H9 (cell line): ENCODE measurements at regions not wholly inside any gene's neighbourhood (a gene's known extent, or its start where the extent isn't known, plus 50 kb on each side); places are given as distances from the start of the nearest gene placed in this dataset.

Source experiments
- DNase-seq: peaks from one replicate; pipeline ENCODE4 v3.0.0-alpha.2; 2017
- H2AFZ ChIP-seq: one replicate; pipeline ENCODE4 v1.6.1; 2013; ENCODE audit warnings: mild to moderate bottlenecking, low read length, control low read depth, moderate library complexity
- H2AK5ac ChIP-seq: 2 replicates; pipeline ENCODE4 v1.6.1; 2013; ENCODE audit warnings: low read length, control low read depth, mixed read lengths; ENCODE audit not compliant: insufficient read length
- H2BK120ac ChIP-seq: one replicate; pipeline ENCODE4 v1.6.1; 2013; ENCODE audit warnings: low read depth, mild to moderate bottlenecking, low read length, control low read depth, inconsistent platforms; ENCODE audit not compliant: poor library complexity, severe bottlenecking
- H2BK12ac ChIP-seq: 2 replicates; pipeline ENCODE4 v1.6.1; 2013; ENCODE audit warnings: low read length, control low read depth, mixed read lengths, low read depth; ENCODE audit not compliant: insufficient read length
- H2BK15ac ChIP-seq: 2 replicates; pipeline ENCODE4 v1.6.1; 2013; ENCODE audit warnings: low read depth, low read length, control low read depth
- H2BK20ac ChIP-seq: one replicate; pipeline ENCODE4 v1.6.1; 2013; ENCODE audit warnings: low read depth, mild to moderate bottlenecking, low read length, control low read depth, inconsistent platforms; ENCODE audit not compliant: poor library complexity, severe bottlenecking
- H2BK5ac ChIP-seq: 2 replicates; pipeline ENCODE4 v1.6.1; 2013; ENCODE audit warnings: low read length, control low read depth, mixed read lengths; ENCODE audit not compliant: insufficient read length
- H3K14ac ChIP-seq: 2 replicates; pipeline ENCODE4 v1.6.1; 2013; ENCODE audit warnings: low read length, control low read depth; ENCODE audit not compliant: insufficient read depth
- H3K18ac ChIP-seq: 2 replicates; pipeline ENCODE4 v1.6.1; 2013; ENCODE audit warnings: low read depth, mild to moderate bottlenecking, mixed read lengths, low read length, control low read depth; ENCODE audit not compliant: insufficient read length
- H3K23ac ChIP-seq: 2 replicates; pipeline ENCODE4 v1.6.1; 2013; ENCODE audit warnings: low read length, control low read depth, mixed read lengths, low read depth; ENCODE audit not compliant: insufficient read length
- H3K23me2 ChIP-seq: 2 replicates; pipeline ENCODE4 v1.6.1; 2013; ENCODE audit warnings: low read depth, mild to moderate bottlenecking, mixed read lengths, low read length, control low read depth; ENCODE audit not compliant: insufficient read length, poor library complexity, severe bottlenecking
- H3K27ac ChIP-seq: 2 replicates; pipeline ENCODE4 v1.5.1; 2013; ENCODE audit warnings: low read length, control low read depth, mixed read lengths, low read depth; ENCODE audit not compliant: insufficient read length
- H3K27me3 ChIP-seq: 2 replicates; pipeline ENCODE4 v1.6.1; 2013; ENCODE audit warnings: low read length, control low read depth, inconsistent platforms; ENCODE audit not compliant: insufficient read depth
- H3K4ac ChIP-seq: 2 replicates; pipeline ENCODE4 v1.6.1; 2013; ENCODE audit warnings: low read depth, mild to moderate bottlenecking, control low read depth, inconsistent platforms, low read length, moderate library complexity
- H3K4me1 ChIP-seq: 2 replicates; pipeline ENCODE4 v1.6.1; 2013; ENCODE audit warnings: low read length, control low read depth, inconsistent platforms; ENCODE audit not compliant: insufficient read depth
- H3K4me2 ChIP-seq: 2 replicates; pipeline ENCODE4 v1.6.1; 2013; ENCODE audit warnings: low read length, control low read depth, mixed read lengths; ENCODE audit not compliant: insufficient read length, insufficient read depth
- H3K56ac ChIP-seq: 2 replicates; pipeline ENCODE4 v1.6.1; 2013; ENCODE audit warnings: low read depth, mild to moderate bottlenecking, mixed read lengths, low read length, control low read depth; ENCODE audit not compliant: insufficient read length
- H3K79me1 ChIP-seq: 2 replicates; pipeline ENCODE4 v1.6.1; 2013; ENCODE audit warnings: low read depth, mild to moderate bottlenecking, moderate library complexity, low read length, control low read depth, inconsistent platforms; ENCODE audit not compliant: insufficient read depth, poor library complexity, severe bottlenecking
- H3K79me2 ChIP-seq: 2 replicates; pipeline ENCODE4 v1.6.1; 2013; ENCODE audit warnings: low read length, control low read depth, inconsistent platforms; ENCODE audit not compliant: insufficient read depth
- H3K9ac ChIP-seq: 2 replicates; pipeline ENCODE4 v1.6.1; 2013; ENCODE audit warnings: low read length, control low read depth, mixed read lengths; ENCODE audit not compliant: insufficient read length; ENCODE audit errors: extremely low read depth
- H3K9me3 ChIP-seq: one replicate; pipeline ENCODE4 v1.6.1; 2013; ENCODE audit warnings: low read depth, low read length, inconsistent platforms; ENCODE audit not compliant: control insufficient read depth
- H3T11ph ChIP-seq: one replicate; pipeline ENCODE4 v1.6.1; 2013; ENCODE audit warnings: mild to moderate bottlenecking, low read length, control low read depth, inconsistent platforms
- H4K20me1 ChIP-seq: one replicate; pipeline ENCODE4 v1.6.1; 2013; ENCODE audit not compliant: control insufficient read depth, insufficient read length, insufficient read depth
- H4K5ac ChIP-seq: 2 replicates; pipeline ENCODE4 v1.6.1; 2013; ENCODE audit warnings: low read depth, mild to moderate bottlenecking, mixed read lengths, low read length, control low read depth; ENCODE audit not compliant: insufficient read length
- H4K8ac ChIP-seq: replicated peaks from 2 replicates; pipeline ENCODE4 v1.6.1; 2013; ENCODE audit warnings: low read length, control low read depth, mixed read lengths, low read depth; ENCODE audit not compliant: insufficient read length
- H4K91ac ChIP-seq: 2 replicates; pipeline ENCODE4 v1.6.1; 2013; ENCODE audit warnings: low read depth, mild to moderate bottlenecking, moderate library complexity, mixed read lengths, low read length, control low read depth; ENCODE audit not compliant: insufficient read length
- H3K27ac Mint-ChIP-seq, 3 experiments: 2 replicates in 2 of 3; 3 replicates in 1 of 3; pipeline ENCODE4 v1.8.0; 2020 to 2021; ENCODE audit warnings: mixed read lengths in 3 of 3, mild to moderate bottlenecking in 1 of 3, moderate library complexity in 1 of 3
- H3K27me3 Mint-ChIP-seq: 2 replicates; pipeline ENCODE4 v1.8.0; 2021; ENCODE audit warnings: low read depth, mild to moderate bottlenecking, moderate library complexity, mixed read lengths
- H3K36me3 Mint-ChIP-seq, 3 experiments: 2 replicates in 2 of 3; 3 replicates in 1 of 3; pipeline ENCODE4 v1.8.0; 2020 to 2021; ENCODE audit warnings: low read depth in 3 of 3, mixed read lengths in 3 of 3; ENCODE audit not compliant: insufficient read depth in 1 of 3
- H3K4me1 Mint-ChIP-seq, 2 experiments: 2 replicates each; pipeline ENCODE4 v1.8.0; 2020; ENCODE audit warnings: mixed read lengths in 2 of 2
- H3K4me3 Mint-ChIP-seq, 2 experiments: 2 replicates in 1 of 2; 3 replicates in 1 of 2; pipeline ENCODE4 v1.8.0; 2020 to 2021; ENCODE audit warnings: mild to moderate bottlenecking in 2 of 2, mixed read lengths in 2 of 2, moderate library complexity in 1 of 2
- H3K9me3 Mint-ChIP-seq, 2 experiments: 2 replicates in 1 of 2; 3 replicates in 1 of 2; pipeline ENCODE4 v1.8.0; 2020; ENCODE audit warnings: mild to moderate bottlenecking in 2 of 2, mixed read lengths in 2 of 2, moderate library complexity in 1 of 2
- WGBS: extraction: QIAGEN DNeasy Blood & Tissue Kit; methylation state at CpG from one replicate; pipeline ENCODE4 v1.1.7; 2013; ENCODE audit warnings: missing lambda C conversion rate, low lambda C conversion rate, mixed read lengths; ENCODE audit not compliant: insufficient read length; ENCODE audit errors: extremely low coverage; 5-methylcytosine and 5-hydroxymethylcytosine counted together
- TF ChIP-seq, protein P1 (sequence below): fragments of 200-600 bp; sonication (generic); conservative IDR thresholded peaks from 3 replicates; pipeline ENCODE4 v1.8.0; 2021; ENCODE audit warnings: antibody characterized with exemption, mild to moderate bottlenecking

DNA sequence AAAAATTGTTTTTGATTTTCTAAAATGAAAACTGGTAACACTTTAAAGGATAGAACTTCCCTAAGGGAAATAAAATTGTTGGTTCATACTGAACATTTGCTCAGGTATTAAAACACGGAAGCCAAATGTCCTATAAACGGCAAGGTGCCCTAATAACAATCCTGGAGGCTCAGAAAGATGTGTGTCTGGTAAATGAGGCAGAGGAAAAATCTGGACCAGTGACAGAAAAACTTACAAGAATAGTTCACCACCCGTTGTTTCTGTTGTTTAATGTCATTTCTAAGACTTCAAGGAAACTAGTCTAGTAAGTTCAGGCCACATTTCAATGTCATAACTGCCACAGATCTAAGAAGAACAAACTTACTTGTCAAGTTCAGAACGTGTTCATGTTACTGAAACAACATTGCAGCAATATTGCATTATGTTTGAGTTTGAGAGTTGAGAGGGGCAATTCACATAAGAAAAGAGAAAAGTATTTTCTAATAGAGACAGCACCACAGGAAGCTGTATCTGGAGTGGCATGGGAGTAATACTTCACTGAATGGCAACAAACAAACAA lies 476.6 kb downstream of the GRXCR1 start:
- Histone ChIP-seq H3K27ac (no peak overlapping the region), H3K23ac (no peak overlapping the region), H4K8ac (no peak overlapping the region), H2BK5ac (no peak overlapping the region), H4K5ac (no peak overlapping the region), H2BK15ac (no peak overlapping the region), H3T11ph (no peak overlapping the region), H2AFZ (no peak overlapping the region), H4K91ac (no peak overlapping the region), H2BK120ac (no peak overlapping the region), H3K27me3 (no peaks in the 10 kb centered on the region), H3K4me2 (no peak overlapping the region), H4K20me1 (no peaks in the 10 kb centered on the region), H3K9ac (no peak overlapping the region), H3K4ac (no peak overlapping the region), H3K79me1 (no peaks in the 10 kb centered on the region), H3K9me3 (no peaks in the 10 kb centered on the region), H2BK12ac (no peak overlapping the region), H3K79me2 (no peaks in the 10 kb centered on the region), H2BK20ac (no peak overlapping the region), H3K4me1 (no peaks in the 10 kb centered on the region), H3K18ac (no peak overlapping the region), H3K14ac (no peak overlapping the region), H2AK5ac (no peak overlapping the region), H3K23me2 (no peaks in the 10 kb centered on the region), H3K56ac (no peak overlapping the region)
- Mint-ChIP-seq H3K4me1 (peaks cover 0 to 4% of the 10 kb centered on the region in 2 experiments; a peak in 1 of 4 replicates), H3K27ac (0 out of 7 replicates have a peak overlapping the region, but pooled peaks of 1 of the 3 experiments have one; percentile 10), H3K27me3 (no peaks in the 10 kb centered on the region), H3K4me3 (no peak overlapping the region), H3K36me3 (no peaks in the 10 kb centered on the region), H3K9me3 (no peaks in the 10 kb centered on the region)
- WGBS = no CpG with 5 or more reads among the region's 4 CpGs
- TF ChIP-seq, protein P1, sequence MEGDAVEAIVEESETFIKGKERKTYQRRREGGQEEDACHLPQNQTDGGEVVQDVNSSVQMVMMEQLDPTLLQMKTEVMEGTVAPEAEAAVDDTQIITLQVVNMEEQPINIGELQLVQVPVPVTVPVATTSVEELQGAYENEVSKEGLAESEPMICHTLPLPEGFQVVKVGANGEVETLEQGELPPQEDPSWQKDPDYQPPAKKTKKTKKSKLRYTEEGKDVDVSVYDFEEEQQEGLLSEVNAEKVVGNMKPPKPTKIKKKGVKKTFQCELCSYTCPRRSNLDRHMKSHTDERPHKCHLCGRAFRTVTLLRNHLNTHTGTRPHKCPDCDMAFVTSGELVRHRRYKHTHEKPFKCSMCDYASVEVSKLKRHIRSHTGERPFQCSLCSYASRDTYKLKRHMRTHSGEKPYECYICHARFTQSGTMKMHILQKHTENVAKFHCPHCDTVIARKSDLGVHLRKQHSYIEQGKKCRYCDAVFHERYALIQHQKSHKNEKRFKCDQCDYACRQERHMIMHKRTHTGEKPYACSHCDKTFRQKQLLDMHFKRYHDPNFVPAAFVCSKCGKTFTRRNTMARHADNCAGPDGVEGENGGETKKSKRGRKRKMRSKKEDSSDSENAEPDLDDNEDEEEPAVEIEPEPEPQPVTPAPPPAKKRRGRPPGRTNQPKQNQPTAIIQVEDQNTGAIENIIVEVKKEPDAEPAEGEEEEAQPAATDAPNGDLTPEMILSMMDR = no peak
- DNase-seq = no peak
